GM18909 (cell line): ENCODE measurements at regions not wholly inside any gene's neighbourhood (a gene's known extent, or its start where the extent isn't known, plus 50 kb on each side); places are given as distances from the start of the nearest gene placed in this dataset.

Experiments used
- ATAC-seq: cut with Tn5 transposase; IDR thresholded peaks from one replicate; pipeline ENCODE4 v1.9.1; 2021; ENCODE audit warnings: mild to moderate bottlenecking; ENCODE audit not compliant: unreplicated experiment, poor library complexity

DNA sequence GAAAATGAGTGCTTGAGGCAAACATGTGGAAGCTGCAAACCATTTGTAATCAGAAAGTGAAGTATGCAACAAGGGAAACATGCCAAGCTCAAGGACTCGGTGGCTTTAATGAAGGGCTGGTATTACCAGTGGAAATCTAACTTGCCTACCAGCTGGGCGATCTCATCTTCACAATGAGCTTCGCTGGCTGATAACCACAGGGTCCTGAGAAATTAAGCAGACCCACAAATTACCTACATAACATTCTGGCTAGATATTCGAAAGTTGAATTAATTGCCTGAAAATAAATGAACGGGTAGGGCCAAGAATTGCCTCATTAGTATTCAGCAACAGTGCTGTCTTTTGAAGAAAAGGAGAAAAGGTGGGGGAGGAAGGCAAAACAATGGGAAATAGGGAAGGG, 439.4 kb downstream of the PDZRN4 start:
- ATAC-seq: no peak

DNA sequence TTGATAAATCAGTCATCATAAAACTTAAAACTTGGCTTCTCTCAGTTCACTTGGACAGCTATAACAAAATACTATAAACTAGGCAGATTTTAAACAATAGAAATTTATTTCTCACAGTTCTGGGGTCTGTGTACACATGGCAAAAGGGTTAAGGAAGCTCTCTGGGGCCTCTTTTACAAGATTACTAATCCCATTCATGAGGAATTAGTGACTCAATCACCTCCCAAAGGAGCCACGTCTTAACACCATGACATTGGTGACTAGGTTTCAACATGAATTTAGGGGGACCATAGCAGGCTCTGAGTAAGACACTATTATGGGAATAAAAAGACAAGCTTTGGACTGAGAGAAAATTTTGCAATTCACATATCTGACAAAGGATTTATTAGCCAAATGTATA, 436.5 kb downstream of the PDZRN4 start:
- ATAC-seq: no peak
